Parathyroid adenoma (tissue), 2 donors: ENCODE measurements at regions not wholly inside any gene's neighbourhood (a gene's known extent, or its start where the extent isn't known, plus 50 kb on each side); places are given as distances from the start of the nearest gene placed in this dataset.

Experiments used
- H2AFZ ChIP-seq: fragments of 300-600 bp; sonication (generic); one replicate; pipeline ENCODE4 v1.7.0; 2017; ENCODE audit warnings: antibody characterized with exemption, mild to moderate bottlenecking
- H3K27ac ChIP-seq: fragments of 300-600 bp; sonication (generic); one replicate; pipeline ENCODE4 v1.7.0; 2017
- H3K27me3 ChIP-seq: fragments of 300-600 bp; sonication (generic); one replicate; pipeline ENCODE4 v1.7.0; 2017; ENCODE audit warnings: low read length; ENCODE audit not compliant: control insufficient read depth, insufficient read depth
- H3K36me3 ChIP-seq: fragments of 300-600 bp; sonication (generic); one replicate; pipeline ENCODE4 v1.7.0; 2017; ENCODE audit warnings: low read length; ENCODE audit not compliant: control insufficient read depth, insufficient read depth
- H3K4me1 ChIP-seq: fragments of 300-600 bp; sonication (generic); one replicate; pipeline ENCODE4 v1.7.0; 2017; ENCODE audit warnings: control low read depth
- H3K4me2 ChIP-seq: fragments of 300-600 bp; sonication (generic); one replicate; pipeline ENCODE4 v1.7.0; 2017; ENCODE audit warnings: low read length
- H3K4me3 ChIP-seq: fragments of 300-600 bp; sonication (generic); one replicate; pipeline ENCODE4 v1.7.0; 2017; ENCODE audit warnings: low read depth, low read length
- H3K79me2 ChIP-seq: fragments of 300-600 bp; sonication (generic); one replicate; pipeline ENCODE4 v1.7.0; 2017; ENCODE audit warnings: control low read depth
- H3K9ac ChIP-seq: fragments of 300-600 bp; sonication (generic); one replicate; pipeline ENCODE4 v1.7.0; 2017; ENCODE audit warnings: mild to moderate bottlenecking
- H3K9me3 ChIP-seq: fragments of 300-600 bp; sonication (generic); one replicate; pipeline ENCODE4 v1.7.0; 2017; ENCODE audit warnings: low read length; ENCODE audit not compliant: control insufficient read depth
- TF ChIP-seq, protein P1 (sequence below): fragments of 300-600 bp; sonication (generic); IDR thresholded peaks from one replicate; pipeline ENCODE4 v1.7.0; 2017; ENCODE audit warnings: antibody characterized with exemption, mild to moderate bottlenecking
- donor health status: primary hyperparathyroidism.

DNA sequence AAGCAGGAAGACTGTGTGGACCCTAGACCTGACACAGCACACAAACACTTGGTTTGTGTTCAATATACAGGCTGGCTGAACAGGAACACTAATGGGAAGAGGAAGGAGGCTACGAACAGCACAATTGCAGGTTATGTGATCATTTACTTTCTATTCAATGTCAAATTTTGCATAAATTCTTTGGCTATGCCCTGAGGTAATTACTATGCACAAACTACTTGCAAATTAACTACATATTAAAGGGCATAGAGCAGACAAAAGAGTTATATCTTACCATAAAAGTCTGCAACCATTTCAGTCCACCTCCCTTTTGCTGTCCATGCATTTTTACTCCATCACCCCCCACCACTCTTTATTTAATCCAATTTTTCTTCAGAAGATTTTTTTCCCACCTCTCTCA is 291.2 kb upstream of the TMTC1 start:
- Histone ChIP-seq H2AFZ (no peak overlapping the region), H3K27me3 (no peaks in the 10 kb centered on the region), H3K9me3 (no peaks in the 10 kb centered on the region), H3K79me2 (no peaks in the 10 kb centered on the region), H3K9ac (no peak overlapping the region), H3K4me2 (no peak overlapping the region), H3K4me1 (no peaks in the 10 kb centered on the region), H3K27ac (no peak overlapping the region), H3K36me3 (no peaks in the 10 kb centered on the region), H3K4me3 (no peak overlapping the region)
- TF ChIP-seq, protein P1, sequence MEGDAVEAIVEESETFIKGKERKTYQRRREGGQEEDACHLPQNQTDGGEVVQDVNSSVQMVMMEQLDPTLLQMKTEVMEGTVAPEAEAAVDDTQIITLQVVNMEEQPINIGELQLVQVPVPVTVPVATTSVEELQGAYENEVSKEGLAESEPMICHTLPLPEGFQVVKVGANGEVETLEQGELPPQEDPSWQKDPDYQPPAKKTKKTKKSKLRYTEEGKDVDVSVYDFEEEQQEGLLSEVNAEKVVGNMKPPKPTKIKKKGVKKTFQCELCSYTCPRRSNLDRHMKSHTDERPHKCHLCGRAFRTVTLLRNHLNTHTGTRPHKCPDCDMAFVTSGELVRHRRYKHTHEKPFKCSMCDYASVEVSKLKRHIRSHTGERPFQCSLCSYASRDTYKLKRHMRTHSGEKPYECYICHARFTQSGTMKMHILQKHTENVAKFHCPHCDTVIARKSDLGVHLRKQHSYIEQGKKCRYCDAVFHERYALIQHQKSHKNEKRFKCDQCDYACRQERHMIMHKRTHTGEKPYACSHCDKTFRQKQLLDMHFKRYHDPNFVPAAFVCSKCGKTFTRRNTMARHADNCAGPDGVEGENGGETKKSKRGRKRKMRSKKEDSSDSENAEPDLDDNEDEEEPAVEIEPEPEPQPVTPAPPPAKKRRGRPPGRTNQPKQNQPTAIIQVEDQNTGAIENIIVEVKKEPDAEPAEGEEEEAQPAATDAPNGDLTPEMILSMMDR = no peak

DNA sequence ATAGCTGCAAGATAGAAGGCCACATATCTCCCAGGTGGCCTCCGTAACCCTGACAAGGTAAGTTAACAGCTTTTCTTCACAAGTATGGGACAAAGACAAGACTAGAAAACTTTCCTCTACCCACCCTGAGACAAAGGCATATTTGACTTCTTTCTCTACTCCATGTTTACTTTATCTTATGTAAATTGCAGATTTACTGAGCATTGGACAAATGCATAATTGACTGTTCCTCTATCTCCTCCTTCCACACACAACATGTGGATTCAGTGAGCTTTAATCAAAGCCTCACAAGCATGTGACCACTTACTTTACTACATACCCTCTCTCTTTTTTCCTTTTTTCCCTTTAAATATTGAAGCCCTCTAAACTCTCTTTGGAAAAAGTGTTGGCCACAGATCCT is 289.1 kb upstream of the TMTC1 start:
- no peak overlapping the region for H3K9ac ChIP-seq
- H3K4me1 ChIP-seq = no peaks in the 10 kb centered on the region
- H3K27me3 ChIP-seq = no peaks in the 10 kb centered on the region
- no peaks in the 10 kb centered on the region for H3K79me2 ChIP-seq
- no peak overlapping the region for H3K4me3 ChIP-seq
- no peaks in the 10 kb centered on the region for H3K36me3 ChIP-seq
- H2AFZ ChIP-seq = no peak overlapping the region
- H3K9me3 ChIP-seq = no peaks in the 10 kb centered on the region
- TF ChIP-seq, protein P1 = no peak
- no peak overlapping the region for H3K4me2 ChIP-seq
- H3K27ac ChIP-seq = no peak overlapping the region

DNA sequence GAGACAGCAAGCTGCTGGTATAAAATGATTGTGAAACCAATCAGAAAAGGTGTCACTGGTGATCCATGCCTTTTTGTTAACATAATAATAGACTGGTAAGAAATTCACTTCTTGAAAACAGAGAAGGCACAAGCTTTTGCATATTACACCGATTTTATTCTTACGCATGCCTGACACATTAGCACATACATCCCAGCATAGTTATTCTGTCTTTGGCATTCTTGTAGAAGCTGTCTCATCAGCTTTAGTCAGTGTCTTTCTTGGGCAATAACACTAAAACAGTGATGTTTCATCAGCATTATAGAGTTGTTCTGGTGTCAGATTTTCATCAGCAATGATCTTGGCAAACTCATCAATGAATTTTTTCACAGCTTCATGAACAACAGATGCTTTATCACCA is 283.4 kb upstream of the TMTC1 start:
- TF ChIP-seq, protein P1 = no peak
- H3K4me3 ChIP-seq = no peak overlapping the region
- no peak overlapping the region for H3K27ac ChIP-seq
- H2AFZ ChIP-seq = no peak overlapping the region
- H3K27me3 ChIP-seq = no peaks in the 10 kb centered on the region
- H3K9ac ChIP-seq = no peak overlapping the region
- H3K36me3 ChIP-seq = no peaks in the 10 kb centered on the region
- H3K9me3 ChIP-seq = no peaks in the 10 kb centered on the region
- H3K4me1 ChIP-seq = no peaks in the 10 kb centered on the region
- no peaks in the 10 kb centered on the region for H3K79me2 ChIP-seq
- H3K4me2 ChIP-seq = no peak overlapping the region

DNA sequence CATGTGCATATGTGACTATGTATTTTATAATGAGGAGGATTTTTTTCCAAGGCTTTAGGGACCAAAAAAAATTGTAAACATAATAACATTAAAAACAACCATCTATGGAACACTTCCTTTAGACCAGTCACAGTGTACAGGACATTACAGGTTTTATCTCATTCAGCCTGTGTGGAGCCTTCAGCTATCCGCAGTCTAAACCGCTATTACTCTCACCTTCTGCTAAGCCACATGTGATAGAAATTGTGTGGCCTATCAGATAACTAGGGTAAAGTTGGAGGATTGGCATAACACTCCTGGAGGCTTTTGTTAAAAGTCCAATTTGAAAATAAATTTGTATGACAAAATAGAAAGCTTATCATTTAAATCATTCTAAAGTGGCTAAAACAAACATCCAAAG is 281.2 kb upstream of the TMTC1 start:
- Histone ChIP-seq H3K27ac (no peak overlapping the region), H3K4me2 (no peak overlapping the region), H3K79me2 (no peaks in the 10 kb centered on the region), H3K36me3 (no peaks in the 10 kb centered on the region), H3K4me1 (no peaks in the 10 kb centered on the region), H3K9ac (no peak overlapping the region), H3K9me3 (no peaks in the 10 kb centered on the region), H3K4me3 (no peak overlapping the region), H2AFZ (no peak overlapping the region), H3K27me3 (no peaks in the 10 kb centered on the region)
- TF ChIP-seq, protein P1 = no peak

DNA sequence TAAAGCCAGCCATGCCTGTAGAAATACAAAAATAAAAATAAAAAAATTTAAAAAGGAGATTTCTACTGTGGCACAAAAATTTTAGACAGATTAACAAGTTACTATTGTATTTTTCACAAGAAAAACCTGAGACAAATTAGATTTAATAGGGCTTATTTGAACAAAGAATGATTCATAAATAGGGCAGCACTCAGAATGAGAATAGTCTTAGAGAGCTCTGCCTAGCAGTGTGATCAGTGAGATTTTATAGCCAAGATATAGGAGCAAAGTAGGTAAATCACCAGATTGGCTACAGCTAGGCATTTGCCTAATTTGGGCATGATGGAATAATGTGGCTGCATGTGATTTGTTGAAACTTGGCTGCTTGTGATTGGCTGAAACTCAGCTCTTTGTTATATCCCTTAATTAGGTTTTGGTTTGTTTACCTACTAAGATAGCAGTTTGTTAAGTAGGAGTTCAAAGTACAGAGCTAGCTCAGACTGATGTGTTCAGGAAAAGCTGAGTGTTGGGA is 279.7 kb upstream of the TMTC1 start:
- Histone ChIP-seq H3K9ac (no peak overlapping the region), H3K36me3 (no peaks in the 10 kb centered on the region), H3K4me2 (no peak overlapping the region), H3K4me1 (no peaks in the 10 kb centered on the region), H3K9me3 (no peaks in the 10 kb centered on the region), H3K27ac (no peak overlapping the region), H3K27me3 (no peaks in the 10 kb centered on the region), H3K79me2 (no peaks in the 10 kb centered on the region), H2AFZ (no peak overlapping the region), H3K4me3 (no peak overlapping the region)
- TF ChIP-seq, protein P1 = no peak
